Stimulated activated CD8-positive, alpha-beta memory T cell treated with anti-CD3 and anti-CD28 coated beads, Interleukin-2, amount 100 ng/mL, for 1 hour (primary cell): ENCODE measurements at regions not wholly inside any gene's neighbourhood (a gene's known extent, or its start where the extent isn't known, plus 50 kb on each side); places are given as distances from the start of the nearest gene placed in this dataset.

Experiments
- DNase-seq, 2 donors: peaks; one replicate each; pipeline ENCODE4 v3.0.0-alpha.2; 2020; ENCODE audit warnings: low read depth in 2 of 2

GRCh38 chr18:77833807-77834206 is 584.2 kb downstream of the GALR1 start:
- no peak for DNase-seq

DNA sequence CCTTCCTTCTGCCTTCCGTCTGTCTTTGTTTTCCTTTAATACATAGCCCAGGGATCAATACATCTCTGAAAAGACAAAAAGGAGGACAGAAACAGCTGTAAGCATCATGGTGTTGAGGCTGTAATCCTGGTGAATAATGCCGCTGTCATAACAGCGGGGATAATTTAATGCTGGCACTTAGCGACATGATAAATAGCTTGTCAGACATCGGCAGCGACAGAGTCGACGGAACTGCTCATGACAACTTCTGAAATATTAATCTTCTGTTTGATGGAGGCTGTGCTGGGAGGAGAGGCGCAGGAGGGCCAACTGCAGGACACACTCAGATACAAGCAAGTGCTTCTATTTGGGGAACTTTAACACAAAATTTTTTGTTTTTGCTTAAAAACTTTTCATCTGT is 602.2 kb downstream of the GALR1 start:
- no peak for DNase-seq

DNA sequence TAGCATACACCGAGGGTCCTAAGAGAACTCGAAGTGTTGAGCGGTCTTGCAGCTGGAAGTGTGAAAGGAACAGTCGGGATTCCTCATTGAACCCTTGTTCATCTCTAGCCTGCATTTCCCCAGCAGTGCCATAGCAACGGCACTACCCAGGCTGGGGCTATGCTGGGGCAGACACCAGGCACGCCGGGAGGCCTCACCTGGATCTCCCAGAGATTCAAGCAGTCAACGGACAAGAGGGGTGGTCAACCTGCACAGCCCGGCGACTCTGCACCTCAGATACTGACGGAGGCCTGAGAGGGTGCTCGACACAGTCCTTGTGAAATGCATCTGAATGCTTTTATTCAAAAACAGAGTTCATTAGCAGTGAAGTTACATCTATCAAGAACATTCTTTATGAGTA is 604.2 kb downstream of the GALR1 start:
- no peak for DNase-seq

DNA sequence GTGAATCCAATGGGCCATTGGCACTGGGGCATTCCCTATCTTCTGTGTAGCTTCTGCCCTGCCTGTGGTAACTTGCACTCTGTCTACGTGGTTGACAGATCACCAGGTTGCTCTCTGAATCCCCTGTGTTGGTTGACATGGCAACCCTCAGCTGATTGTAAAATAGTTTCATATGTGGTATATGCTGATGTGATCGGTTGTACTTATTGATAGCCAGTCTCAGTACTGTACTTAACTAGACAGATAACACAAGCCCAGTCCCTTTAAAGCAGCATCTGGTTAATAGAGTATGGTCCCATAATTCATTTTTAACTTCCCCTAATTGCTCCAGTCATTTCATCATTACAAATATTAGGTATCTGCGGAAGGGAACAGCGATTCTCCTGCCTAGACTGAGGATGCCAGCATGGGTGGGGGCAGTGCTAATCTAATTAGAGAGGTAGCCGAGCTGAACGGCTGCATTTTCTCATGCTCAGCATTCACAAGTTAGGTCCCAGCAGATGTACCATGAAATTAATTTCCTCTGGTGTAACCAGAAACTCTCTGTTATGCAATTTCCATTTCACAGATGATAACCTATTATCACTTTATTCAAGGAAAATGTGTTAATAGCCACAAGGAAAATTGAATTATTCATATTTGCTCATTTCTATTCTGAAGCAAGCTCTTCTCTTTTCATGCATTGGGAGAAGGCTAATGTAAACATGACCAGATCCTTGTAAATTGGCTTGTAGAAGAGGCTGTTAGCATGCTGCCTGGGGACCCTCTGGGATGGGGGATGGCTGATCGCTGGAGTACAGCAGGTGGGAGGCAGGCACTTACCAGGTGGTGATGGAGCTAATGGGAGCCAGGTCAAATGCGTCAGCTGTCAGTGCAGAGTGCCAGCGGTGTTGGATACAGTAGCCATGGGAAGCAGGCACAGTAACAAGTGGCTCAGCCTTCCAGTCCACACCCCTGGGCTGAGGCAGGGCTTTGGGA is 608.3 kb downstream of the GALR1 start:
- DNase-seq: no peak

GRCh38 chr18:77859634-77860033 is 610.0 kb downstream of the GALR1 start:
- no peak for DNase-seq

DNA sequence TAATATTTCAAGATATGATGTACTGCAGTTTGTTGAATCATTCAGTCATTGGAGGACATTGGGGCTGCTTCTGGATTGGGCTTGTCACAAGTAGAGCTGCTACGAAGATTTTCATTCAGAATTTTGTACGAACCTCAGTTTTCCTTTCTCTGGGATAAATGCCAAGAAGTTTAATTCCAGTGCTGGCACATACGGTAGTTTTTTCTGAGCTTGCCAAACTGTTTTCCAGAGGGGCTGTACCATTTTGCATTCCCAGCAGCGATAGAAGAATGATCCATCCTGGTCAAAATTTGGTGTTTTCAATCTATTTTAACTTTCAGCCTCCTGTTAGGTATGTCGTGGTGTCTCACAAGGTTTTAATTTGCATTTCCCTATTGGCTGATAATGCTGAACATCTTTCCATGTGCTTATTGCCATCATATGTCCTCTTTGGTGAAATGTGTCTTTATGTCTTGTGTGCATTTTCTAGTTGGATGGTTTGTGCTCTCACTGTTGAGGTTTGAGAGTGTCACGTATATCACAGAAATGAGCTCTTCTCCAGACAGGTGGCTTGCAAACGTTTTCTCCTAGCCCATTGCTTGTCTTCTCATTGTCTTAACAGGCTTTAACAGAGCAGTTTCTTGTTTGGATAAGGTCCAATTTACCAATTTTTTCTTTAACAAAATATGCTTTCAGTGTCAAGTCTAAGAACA is 612.6 kb downstream of the GALR1 start:
- no peak for DNase-seq

- no peak for DNase-seq
These were observed 616.2 kb downstream of the GALR1 start for GRCh38 chr18:77865853-77866252.

GRCh38 chr18:77866351-77866750 is 616.7 kb downstream of the GALR1 start:
- DNase-seq: no peak

- DNase-seq: no peak
These were observed 620.6 kb downstream of the GALR1 start for GRCh38 chr18:77870199-77870598.

GRCh38 chr18:77870894-77871293 is 621.2 kb downstream of the GALR1 start:
- DNase-seq: no peak

GRCh38 chr18:77872166-77872565 is 622.5 kb downstream of the GALR1 start:
- no peak for DNase-seq

- DNase-seq: no peak
These were observed 626.7 kb downstream of the GALR1 start for GRCh38 chr18:77876319-77876865.

GRCh38 chr18:77879829-77880228 is 630.2 kb downstream of the GALR1 start:
- DNase-seq: no peak

- DNase-seq: no peak
These were observed 634.8 kb downstream of the GALR1 start for GRCh38 chr18:77884454-77884853.

GRCh38 chr18:77894060-77894459 is 644.4 kb downstream of the GALR1 start:
- no peak for DNase-seq

GRCh38 chr18:77895250-77895649 is 645.6 kb downstream of the GALR1 start:
- DNase-seq: no peak

DNA sequence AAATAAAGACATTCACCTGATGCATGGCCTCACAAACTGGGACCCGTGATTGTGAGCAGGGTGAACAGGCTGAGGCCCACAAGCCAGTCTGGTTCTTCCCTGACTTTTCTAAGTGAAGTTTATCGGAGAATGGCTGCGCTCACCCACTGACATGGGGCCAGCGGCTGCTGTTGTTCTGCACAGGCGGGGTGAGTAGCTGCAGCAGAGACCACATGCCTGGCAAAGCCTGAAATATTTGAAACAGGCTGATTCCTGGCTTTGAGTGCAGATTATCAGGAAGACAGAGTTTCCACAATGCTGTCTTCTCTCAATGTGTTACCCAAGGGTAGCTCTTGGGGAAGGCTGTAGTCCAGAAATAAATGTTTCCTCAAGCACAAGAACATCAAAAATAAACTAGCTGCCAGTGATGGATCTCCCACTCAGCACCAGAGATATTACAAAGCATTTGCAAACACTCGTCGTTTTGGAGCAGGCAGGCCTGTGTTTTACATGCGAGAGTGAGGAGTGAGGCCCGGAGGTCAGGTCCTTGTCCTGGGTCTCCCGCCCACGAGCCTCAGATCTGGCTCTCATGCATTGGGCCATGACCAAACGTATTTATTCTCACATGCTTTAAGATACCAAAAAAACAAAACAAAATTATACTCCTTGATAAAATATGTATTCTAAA is 647.1 kb downstream of the GALR1 start:
- DNase-seq: no peak

- DNase-seq: no peak
These were observed 648.0 kb downstream of the GALR1 start for GRCh38 chr18:77897606-77898005.

DNA sequence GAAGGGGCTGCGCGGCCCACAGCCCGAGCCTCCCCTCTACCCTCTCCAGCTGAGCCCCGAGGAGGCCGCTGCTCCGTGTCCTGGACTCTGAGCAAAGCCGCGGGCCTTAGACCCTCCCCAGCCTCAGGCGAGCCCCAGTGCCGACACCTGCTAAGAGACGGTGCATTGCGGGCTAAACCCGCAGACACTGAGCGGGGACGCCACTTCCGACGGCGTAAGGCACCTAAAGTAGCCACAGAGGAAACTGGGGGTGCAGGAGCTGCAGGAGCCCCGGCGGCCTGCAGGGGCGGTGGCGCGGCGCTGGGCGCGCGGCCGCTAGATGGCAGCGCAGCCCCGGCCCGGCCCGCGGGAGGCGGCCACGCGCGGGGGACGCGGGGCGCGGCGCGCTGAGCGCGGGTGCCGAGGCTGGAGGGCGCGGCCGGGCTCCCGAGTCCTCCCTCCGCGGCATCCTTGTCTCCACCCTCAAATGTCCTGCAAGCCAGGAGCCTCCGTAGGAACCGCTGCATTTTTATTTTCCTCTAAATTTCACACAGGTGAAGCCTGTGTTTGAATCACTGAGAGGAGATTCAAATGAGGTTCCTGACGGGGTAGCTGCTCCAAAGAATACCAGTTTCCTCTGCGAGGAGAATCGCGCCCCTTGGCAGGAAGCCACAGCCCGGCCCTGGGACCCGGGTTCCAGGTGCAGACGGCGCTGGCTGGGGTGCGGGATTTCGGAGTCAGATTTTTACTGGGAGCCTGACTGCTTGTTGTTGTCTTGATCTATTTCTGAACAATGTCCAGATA is 650.5 kb downstream of the GALR1 start:
- DNase-seq: peak; percentile 11 to 19

GRCh38 chr18:77905011-77905410 is 655.4 kb downstream of the GALR1 start:
- no peak for DNase-seq

DNA sequence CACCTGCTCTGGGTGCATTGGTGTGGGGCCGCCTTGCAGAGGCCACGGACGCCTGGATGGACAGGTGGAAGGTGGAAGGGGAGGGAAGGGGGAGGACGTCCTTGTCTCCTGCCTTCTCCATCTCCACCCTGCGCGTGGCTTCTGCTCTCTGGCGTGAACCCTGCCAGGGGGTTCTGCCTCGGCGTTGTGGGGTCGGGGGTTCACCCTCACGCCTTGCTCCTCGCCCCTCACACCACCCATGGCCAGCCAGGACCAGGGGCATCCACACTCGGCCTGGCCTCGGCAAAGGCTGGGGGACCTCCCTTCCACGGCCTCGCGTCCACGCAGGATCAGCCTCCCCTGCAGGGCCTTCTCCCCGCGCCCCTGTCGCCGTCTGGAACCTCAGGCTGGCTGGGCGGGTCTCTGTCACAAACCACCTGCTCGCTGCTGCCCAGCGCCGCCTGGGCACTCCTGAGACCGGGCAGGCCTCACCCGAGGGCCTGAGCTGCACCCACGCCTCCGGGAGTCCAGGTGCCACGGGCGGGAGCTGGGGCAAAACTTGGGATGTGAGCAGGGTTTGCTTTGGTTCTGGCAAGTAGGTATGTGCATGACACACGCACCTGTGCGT is 655.9 kb downstream of the GALR1 start:
- DNase-seq: no peak
